ENCODE measurements at regions not wholly inside any gene's neighbourhood (a gene's known extent, or its start where the extent isn't known, plus 50 kb on each side); places are given as distances from the start of the nearest gene placed in this dataset.

GRCh38 chr6:22451962-22452361, 117.4 kb upstream of the HDGFL1 start:
- no peak for DNase-seq (ENCODE audit: low read depth in 3 of 3, low spot score in 2 of 3)

- DNase-seq (ENCODE audit: low read depth in 3 of 3, low spot score in 2 of 3), result no peak
These were observed 114.0 kb upstream of the HDGFL1 start for GRCh38 chr6:22455378-22455777.

GRCh38 chr6:22457996-22458395, 111.4 kb upstream of the HDGFL1 start:
- no peak for DNase-seq (ENCODE audit: low read depth in 3 of 3, low spot score in 2 of 3)

GRCh38 chr6:22466665-22467245, 102.6 kb upstream of the HDGFL1 start:
- DNase-seq (ENCODE audit: low read depth in 3 of 3, low spot score in 2 of 3), result no peak

- DNase-seq (ENCODE audit: low read depth in 3 of 3, low spot score in 2 of 3), result no peak
These were observed 101.7 kb upstream of the HDGFL1 start for GRCh38 chr6:22467645-22468044.

- DNase-seq (ENCODE audit: low read depth in 3 of 3, low spot score in 2 of 3), result no peak
These were observed 101.0 kb upstream of the HDGFL1 start for GRCh38 chr6:22468256-22468965.

- no peak for DNase-seq (ENCODE audit: low read depth in 3 of 3, low spot score in 2 of 3)
These were observed 98.8 kb upstream of the HDGFL1 start for GRCh38 chr6:22470454-22471131.

GRCh38 chr6:22471132-22471690, 98.2 kb upstream of the HDGFL1 start:
- peak in 1 of 3 donors; percentile 29 for DNase-seq (ENCODE audit: low read depth in 3 of 3, low spot score in 2 of 3)

- no peak for DNase-seq (ENCODE audit: low read depth in 3 of 3, low spot score in 2 of 3)
These were observed 97.6 kb upstream of the HDGFL1 start for GRCh38 chr6:22471746-22472145.

- DNase-seq (ENCODE audit: low read depth in 3 of 3, low spot score in 2 of 3), result no peak
These were observed 95.2 kb upstream of the HDGFL1 start for GRCh38 chr6:22473991-22474682.

GRCh38 chr6:22476811-22477390, 92.5 kb upstream of the HDGFL1 start:
- DNase-seq (ENCODE audit: low read depth in 3 of 3, low spot score in 2 of 3), result no peak

GRCh38 chr6:22497276-22497675, 72.1 kb upstream of the HDGFL1 start:
- no peak for DNase-seq (ENCODE audit: low read depth in 3 of 3, low spot score in 2 of 3)

- DNase-seq (ENCODE audit: low read depth in 3 of 3, low spot score in 2 of 3), result no peak
These were observed 69.6 kb upstream of the HDGFL1 start for GRCh38 chr6:22499815-22500214.

GRCh38 chr6:22506496-22506895, 62.9 kb upstream of the HDGFL1 start:
- no peak for DNase-seq (ENCODE audit: low read depth in 3 of 3, low spot score in 2 of 3)

GRCh38 chr6:22512686-22513427, 56.5 kb upstream of the HDGFL1 start:
- DNase-seq (ENCODE audit: low read depth in 3 of 3, low spot score in 2 of 3), result no peak

- DNase-seq (ENCODE audit: low read depth in 3 of 3, low spot score in 2 of 3), result no peak
These were observed 55.7 kb upstream of the HDGFL1 start for GRCh38 chr6:22513667-22514066.

GRCh38 chr6:22519237-22519636, 50.1 kb upstream of the HDGFL1 start:
- no peak for DNase-seq (ENCODE audit: low read depth in 3 of 3, low spot score in 2 of 3)
